ENCODE measurements at regions not wholly inside any gene's neighbourhood (a gene's known extent, or its start where the extent isn't known, plus 50 kb on each side); places are given as distances from the start of the nearest gene placed in this dataset.
"Not testable (repeated sequence)": the region's sequence is repeated elsewhere in the genome, so short reads cannot be mapped to it uniquely, and the experiment has no call there.

DNA sequence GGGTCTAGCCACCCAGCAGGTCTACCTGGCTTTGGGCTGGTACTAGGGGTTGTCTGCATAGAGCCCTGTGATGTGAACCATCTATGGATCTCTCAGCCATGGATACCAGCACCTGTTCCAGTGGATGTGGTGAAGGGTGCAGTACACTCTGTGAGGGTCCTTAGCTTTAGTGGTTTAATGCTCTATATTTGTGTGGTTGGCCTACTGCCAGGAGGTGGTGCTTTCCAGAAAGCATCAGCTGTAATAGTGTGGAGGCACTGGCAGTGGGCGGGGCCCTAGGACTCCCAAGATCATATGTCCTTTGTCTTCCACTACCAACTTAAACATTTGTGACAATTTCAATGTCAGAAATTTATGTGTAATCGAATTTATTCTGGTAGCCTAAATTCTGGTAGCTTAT is 1065.1 kb downstream of the RPIA start:
- H3K4me3 ChIP-seq (ENCODE audit: low read length); CTCF ChIA-PET; H3K27ac ChIP-seq (ENCODE audit: low read depth, low read length); intact Hi-C loops (cut with micrococcal nuclease); H3K4me1 ChIP-seq (ENCODE audit: control insufficient read depth in 2 of 2, insufficient read depth in 2 of 2, low read length in 2 of 2); H3K27me3 Mint-ChIP-seq; DNase-seq; ATAC-seq; H3K4me1 Mint-ChIP-seq; H3K27ac Mint-ChIP-seq; H3K9me3 ChIP-seq (ENCODE audit: control insufficient read depth in 2 of 3, low read length in 3 of 3); POLR2A ChIA-PET; H3K36me3 ChIP-seq (ENCODE audit: control insufficient read depth in 2 of 3, insufficient read depth in 3 of 3, low read length in 3 of 3); H3K4me3 Mint-ChIP-seq; H3K27me3 ChIP-seq (ENCODE audit: control insufficient read depth in 2 of 2, insufficient read depth in 2 of 2, low read length in 2 of 2): not testable (repeated sequence)
- H3K9me3 Mint-ChIP-seq = peaks cover 3 to 23% (median 13%) of the 10 kb centered on the region in 11 donors
- H3K36me3 Mint-ChIP-seq = peaks cover 0 to 10% (median 0%) of the 10 kb centered on the region in 5 donors

DNA sequence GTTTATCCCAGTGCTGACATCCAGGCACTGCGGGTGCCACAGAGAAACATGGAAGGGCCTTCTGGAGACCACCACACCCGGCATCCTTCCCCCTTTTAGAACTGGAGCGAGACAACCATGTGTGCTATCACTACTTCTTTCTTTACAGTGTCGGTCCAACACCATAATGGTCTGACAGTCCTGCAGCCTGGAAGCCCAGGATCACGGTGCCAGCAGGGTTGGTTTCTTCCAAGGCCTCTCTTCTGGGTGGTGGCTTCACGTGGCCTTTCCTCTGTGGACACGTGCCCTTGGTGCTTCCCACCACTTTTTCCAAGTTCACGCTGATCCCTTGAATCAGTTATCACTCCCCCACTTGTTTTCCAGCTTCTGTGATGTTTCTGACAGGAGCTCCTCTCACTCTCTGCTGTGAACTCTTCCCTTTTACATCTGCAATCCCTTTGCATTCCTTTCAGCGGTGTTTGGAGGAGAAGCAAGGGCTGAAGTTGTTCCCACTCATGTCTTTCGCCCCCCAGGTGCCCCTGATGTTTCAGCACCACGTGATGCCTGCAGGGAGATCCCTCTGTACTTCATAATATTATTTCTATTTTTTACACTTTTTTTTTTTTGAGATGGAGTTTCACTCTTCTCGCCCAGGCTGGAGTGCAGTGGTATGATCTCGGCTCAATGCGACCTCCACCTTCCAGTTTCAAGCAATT is 1067.0 kb downstream of the RPIA start:
- Mint-ChIP-seq H3K9me3 (peaks cover 6 to 26% (median 17%) of the 10 kb centered on the region in 11 donors), H3K36me3 (peaks cover 0 to 10% (median 0%) of the 10 kb centered on the region in 5 donors)
- DNase-seq; H3K4me3 ChIP-seq (ENCODE audit: low read length); H3K36me3 ChIP-seq (ENCODE audit: control insufficient read depth in 2 of 3, insufficient read depth in 3 of 3, low read length in 3 of 3); H3K27me3 Mint-ChIP-seq; POLR2A ChIA-PET; H3K9me3 ChIP-seq (ENCODE audit: control insufficient read depth in 2 of 3, low read length in 3 of 3); H3K27ac Mint-ChIP-seq; CTCF ChIA-PET; ATAC-seq; H3K4me1 Mint-ChIP-seq; H3K4me1 ChIP-seq (ENCODE audit: control insufficient read depth in 2 of 2, insufficient read depth in 2 of 2, low read length in 2 of 2); H3K4me3 Mint-ChIP-seq; H3K27ac ChIP-seq (ENCODE audit: low read depth, low read length); intact Hi-C loops (cut with micrococcal nuclease); H3K27me3 ChIP-seq (ENCODE audit: control insufficient read depth in 2 of 2, insufficient read depth in 2 of 2, low read length in 2 of 2): not testable (repeated sequence)

DNA sequence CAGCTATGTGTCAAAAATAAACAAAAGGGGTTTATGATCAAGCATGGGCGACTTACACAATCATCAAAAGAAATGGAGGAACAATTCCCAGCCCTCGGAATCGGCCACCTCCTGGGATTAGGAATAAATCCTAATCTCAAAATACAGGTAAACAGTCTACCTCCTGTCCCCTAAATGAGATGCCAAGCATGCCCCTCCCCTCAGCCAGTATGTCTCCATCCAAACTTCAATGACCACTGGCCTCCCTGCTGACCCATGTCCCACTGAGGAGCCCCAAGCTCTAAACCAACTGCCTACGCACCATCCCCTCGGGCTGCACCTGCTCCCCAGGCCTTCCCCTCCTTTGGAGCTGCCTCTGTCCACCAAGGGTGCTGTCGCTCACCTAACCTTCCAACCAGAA is 1069.3 kb downstream of the RPIA start:
- intact Hi-C loops (cut with micrococcal nuclease); H3K4me3 Mint-ChIP-seq; H3K4me1 ChIP-seq (ENCODE audit: control insufficient read depth in 2 of 2, insufficient read depth in 2 of 2, low read length in 2 of 2); H3K9me3 ChIP-seq (ENCODE audit: control insufficient read depth in 2 of 3, low read length in 3 of 3); H3K4me3 ChIP-seq (ENCODE audit: low read length); H3K27me3 ChIP-seq (ENCODE audit: control insufficient read depth in 2 of 2, insufficient read depth in 2 of 2, low read length in 2 of 2); H3K27ac ChIP-seq (ENCODE audit: low read depth, low read length); CTCF ChIA-PET; H3K27ac Mint-ChIP-seq; H3K4me1 Mint-ChIP-seq; ATAC-seq; DNase-seq; H3K36me3 ChIP-seq (ENCODE audit: control insufficient read depth in 2 of 3, insufficient read depth in 3 of 3, low read length in 3 of 3); POLR2A ChIA-PET: not testable (repeated sequence)
- peaks cover 6 to 34% (median 23%) of the 10 kb centered on the region in 11 donors for H3K9me3 Mint-ChIP-seq
- H3K36me3 Mint-ChIP-seq = peaks cover 0 to 15% (median 0%) of the 10 kb centered on the region in 5 donors
- peaks cover 0 to 23% (median 10%) of the 10 kb centered on the region in 5 donors for H3K27me3 Mint-ChIP-seq

DNA sequence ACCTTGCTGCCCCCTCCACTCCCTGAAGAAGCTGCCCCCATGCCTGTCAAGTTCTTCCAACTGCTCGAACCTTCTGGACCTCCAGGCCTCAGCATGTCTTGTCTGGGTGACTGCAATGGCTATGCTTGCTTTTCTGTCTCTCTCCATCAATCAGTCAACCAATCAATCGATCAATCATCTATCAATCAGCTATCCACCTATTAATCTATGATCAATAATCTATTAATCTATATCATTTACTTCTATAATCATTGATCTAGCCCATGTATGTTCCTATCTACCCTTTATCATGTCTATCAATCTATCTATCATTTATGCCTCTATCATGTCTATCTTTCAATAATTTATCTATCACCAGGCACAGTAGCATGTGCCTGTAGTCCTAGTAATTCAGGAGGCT is 1069.7 kb downstream of the RPIA start:
- H3K4me1 ChIP-seq (ENCODE audit: control insufficient read depth in 2 of 2, insufficient read depth in 2 of 2, low read length in 2 of 2); H3K27ac ChIP-seq (ENCODE audit: low read depth, low read length); ATAC-seq; CTCF ChIA-PET; H3K4me1 Mint-ChIP-seq; DNase-seq; H3K4me3 ChIP-seq (ENCODE audit: low read length); H3K27ac Mint-ChIP-seq; H3K36me3 ChIP-seq (ENCODE audit: control insufficient read depth in 2 of 3, insufficient read depth in 3 of 3, low read length in 3 of 3); H3K9me3 ChIP-seq (ENCODE audit: control insufficient read depth in 2 of 3, low read length in 3 of 3); H3K4me3 Mint-ChIP-seq; intact Hi-C loops (cut with micrococcal nuclease); H3K27me3 ChIP-seq (ENCODE audit: control insufficient read depth in 2 of 2, insufficient read depth in 2 of 2, low read length in 2 of 2); POLR2A ChIA-PET: not testable (repeated sequence)
- Mint-ChIP-seq H3K36me3 (peaks cover 0 to 15% (median 0%) of the 10 kb centered on the region in 5 donors), H3K9me3 (peaks cover 6 to 35% (median 22%) of the 10 kb centered on the region in 11 donors), H3K27me3 (peaks cover 0 to 27% (median 13%) of the 10 kb centered on the region in 5 donors)

DNA sequence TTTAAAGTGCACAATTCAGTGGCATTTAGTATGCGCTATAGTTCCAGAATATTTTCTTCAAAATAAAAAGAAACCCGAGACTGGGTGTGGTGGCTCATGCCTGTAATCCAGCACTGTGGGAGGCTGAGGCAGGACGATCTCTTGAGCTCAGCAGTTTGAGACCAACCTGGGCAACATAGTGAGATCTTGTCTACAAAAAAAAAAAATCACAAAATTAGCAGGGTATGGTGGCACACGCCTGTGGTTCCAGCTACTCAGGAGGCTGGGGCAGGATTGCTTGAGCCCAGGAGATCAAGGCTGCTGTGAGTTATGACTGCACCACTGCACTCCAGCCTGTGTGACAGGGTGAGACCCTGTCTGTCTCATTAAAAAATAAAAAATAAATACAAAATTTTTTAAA is 1070.4 kb downstream of the RPIA start:
- H3K36me3 ChIP-seq (ENCODE audit: control insufficient read depth in 2 of 3, insufficient read depth in 3 of 3, low read length in 3 of 3); CTCF ChIA-PET; H3K4me3 ChIP-seq (ENCODE audit: low read length); H3K4me1 Mint-ChIP-seq; intact Hi-C loops (cut with micrococcal nuclease); H3K9me3 ChIP-seq (ENCODE audit: control insufficient read depth in 2 of 3, low read length in 3 of 3); DNase-seq; H3K27me3 ChIP-seq (ENCODE audit: control insufficient read depth in 2 of 2, insufficient read depth in 2 of 2, low read length in 2 of 2); H3K27ac Mint-ChIP-seq; ATAC-seq; POLR2A ChIA-PET; H3K4me1 ChIP-seq (ENCODE audit: control insufficient read depth in 2 of 2, insufficient read depth in 2 of 2, low read length in 2 of 2); H3K27ac ChIP-seq (ENCODE audit: low read depth, low read length); H3K4me3 Mint-ChIP-seq: not testable (repeated sequence)
- H3K9me3 Mint-ChIP-seq = peaks cover 6 to 38% (median 24%) of the 10 kb centered on the region in 11 donors
- peaks cover 5 to 34% (median 20%) of the 10 kb centered on the region in 5 donors for H3K27me3 Mint-ChIP-seq
- H3K36me3 Mint-ChIP-seq = peaks cover 0 to 15% (median 0%) of the 10 kb centered on the region in 5 donors

DNA sequence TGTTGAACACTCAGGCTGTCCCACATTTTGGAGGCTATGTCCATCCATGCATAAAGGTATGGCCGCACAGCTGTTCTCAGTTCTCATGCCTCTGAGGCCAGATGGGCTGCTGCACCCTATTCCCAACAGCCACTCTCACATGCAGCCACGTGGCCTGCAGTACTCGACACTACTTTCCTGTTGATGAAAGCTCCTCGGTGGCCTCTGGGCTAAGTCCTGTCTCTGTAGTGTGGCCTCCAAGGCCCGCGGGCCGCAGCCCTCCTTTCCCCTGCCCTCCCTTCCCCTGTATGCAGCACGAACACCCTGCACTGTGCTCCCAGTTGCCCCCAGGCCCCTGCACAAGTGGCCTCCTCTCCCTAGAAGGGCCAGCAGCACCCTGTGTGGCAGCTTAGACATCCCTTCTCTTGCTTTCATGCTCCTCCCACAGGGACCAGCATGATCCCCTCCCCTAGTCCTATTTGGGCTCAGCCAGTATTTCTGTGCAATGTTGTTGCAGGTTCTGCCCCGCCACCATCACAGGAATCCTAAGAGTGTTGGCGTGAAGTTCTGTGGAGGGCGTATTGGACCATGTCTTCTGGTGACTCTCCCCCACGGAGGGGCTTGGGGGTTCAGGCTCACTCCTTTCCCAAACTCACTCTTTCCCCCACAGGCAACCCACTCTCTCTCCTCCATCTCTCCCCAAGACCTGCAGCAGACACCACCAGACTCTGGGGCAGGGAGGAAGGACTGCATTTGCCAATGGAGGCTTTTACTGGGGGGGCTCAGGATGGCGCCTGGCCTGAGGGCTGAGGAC is 1071.2 kb downstream of the RPIA start:
- CTCF ChIA-PET = not testable (repeated sequence)

More for the DNA sequence above, 1071.2 kb downstream of the RPIA start:
- H3K27ac Mint-ChIP-seq; H3K4me1 ChIP-seq (ENCODE audit: control insufficient read depth in 2 of 2, insufficient read depth in 2 of 2, low read length in 2 of 2); intact Hi-C loops (cut with micrococcal nuclease); POLR2A ChIA-PET; H3K4me3 ChIP-seq (ENCODE audit: low read length); H3K36me3 ChIP-seq (ENCODE audit: control insufficient read depth in 2 of 3, insufficient read depth in 3 of 3, low read length in 3 of 3); H3K27ac ChIP-seq (ENCODE audit: low read depth, low read length); H3K27me3 ChIP-seq (ENCODE audit: control insufficient read depth in 2 of 2, insufficient read depth in 2 of 2, low read length in 2 of 2); H3K4me3 Mint-ChIP-seq; DNase-seq; H3K9me3 ChIP-seq (ENCODE audit: control insufficient read depth in 2 of 3, low read length in 3 of 3); ATAC-seq; H3K4me1 Mint-ChIP-seq: not testable (repeated sequence)
- peaks cover 10 to 40% (median 27%) of the 10 kb centered on the region in 5 donors for H3K27me3 Mint-ChIP-seq
- peaks cover 0 to 18% (median 3%) of the 10 kb centered on the region in 5 donors for H3K36me3 Mint-ChIP-seq
- peaks cover 6 to 40% (median 23%) of the 10 kb centered on the region in 11 donors for H3K9me3 Mint-ChIP-seq
